Omental fat pad (tissue), 3 donors: ENCODE measurements at regions not wholly inside any gene's neighbourhood (a gene's known extent, or its start where the extent isn't known, plus 50 kb on each side); places are given as distances from the start of the nearest gene placed in this dataset.

ENCODE experiments used
- ATAC-seq: fragments of 150-250 bp; one replicate; pipeline ENCODE4 v1.9.1; 2016; ENCODE audit warnings: mild to moderate bottlenecking, moderate library complexity; ENCODE audit not compliant: low FRiP score
- DNase-seq: peaks from one replicate; pipeline ENCODE4 v3.0.0-alpha.2; 2019; ENCODE audit warnings: low spot score
- TF ChIP-seq, protein P1 (sequence below), 3 donors: fragments of 450-650 bp; IDR thresholded peaks; one replicate each; pipeline ENCODE4 v1.5.1; 2016 to 2017; ENCODE audit warnings: antibody characterized with exemption in 3 of 3, mild to moderate bottlenecking in 3 of 3, moderate library complexity in 2 of 3

DNA sequence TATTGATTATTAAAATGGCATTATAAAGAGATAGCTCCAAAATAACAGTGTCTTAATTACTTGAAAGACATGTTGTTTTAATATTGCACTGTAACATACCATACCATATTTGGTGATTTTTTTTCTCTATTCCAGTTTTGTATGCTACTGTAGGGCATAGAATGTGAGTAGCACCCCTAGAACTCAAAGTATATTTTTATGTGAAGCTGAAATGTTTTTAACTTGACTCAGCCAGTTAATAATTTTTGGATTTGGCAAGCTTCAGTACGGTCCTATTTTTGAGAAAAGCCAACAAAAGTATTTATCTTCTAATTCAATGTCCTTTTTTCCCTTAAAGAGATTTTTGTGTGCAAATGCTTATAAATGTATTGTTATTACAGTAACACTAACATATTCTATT, 593.8 kb downstream of the USP25 start:
- ATAC-seq (no peak), DNase-seq (no peak)
- TF ChIP-seq, protein P1, sequence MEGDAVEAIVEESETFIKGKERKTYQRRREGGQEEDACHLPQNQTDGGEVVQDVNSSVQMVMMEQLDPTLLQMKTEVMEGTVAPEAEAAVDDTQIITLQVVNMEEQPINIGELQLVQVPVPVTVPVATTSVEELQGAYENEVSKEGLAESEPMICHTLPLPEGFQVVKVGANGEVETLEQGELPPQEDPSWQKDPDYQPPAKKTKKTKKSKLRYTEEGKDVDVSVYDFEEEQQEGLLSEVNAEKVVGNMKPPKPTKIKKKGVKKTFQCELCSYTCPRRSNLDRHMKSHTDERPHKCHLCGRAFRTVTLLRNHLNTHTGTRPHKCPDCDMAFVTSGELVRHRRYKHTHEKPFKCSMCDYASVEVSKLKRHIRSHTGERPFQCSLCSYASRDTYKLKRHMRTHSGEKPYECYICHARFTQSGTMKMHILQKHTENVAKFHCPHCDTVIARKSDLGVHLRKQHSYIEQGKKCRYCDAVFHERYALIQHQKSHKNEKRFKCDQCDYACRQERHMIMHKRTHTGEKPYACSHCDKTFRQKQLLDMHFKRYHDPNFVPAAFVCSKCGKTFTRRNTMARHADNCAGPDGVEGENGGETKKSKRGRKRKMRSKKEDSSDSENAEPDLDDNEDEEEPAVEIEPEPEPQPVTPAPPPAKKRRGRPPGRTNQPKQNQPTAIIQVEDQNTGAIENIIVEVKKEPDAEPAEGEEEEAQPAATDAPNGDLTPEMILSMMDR (IDR thresholded peaks at IDR 0.05) = no peak

GRCh38 chr21:16324630-16325029, 594.8 kb downstream of the USP25 start:
- ATAC-seq (no peak), DNase-seq (no peak)
- TF ChIP-seq, protein P1 (IDR thresholded peaks at IDR 0.05) = no peak

DNA sequence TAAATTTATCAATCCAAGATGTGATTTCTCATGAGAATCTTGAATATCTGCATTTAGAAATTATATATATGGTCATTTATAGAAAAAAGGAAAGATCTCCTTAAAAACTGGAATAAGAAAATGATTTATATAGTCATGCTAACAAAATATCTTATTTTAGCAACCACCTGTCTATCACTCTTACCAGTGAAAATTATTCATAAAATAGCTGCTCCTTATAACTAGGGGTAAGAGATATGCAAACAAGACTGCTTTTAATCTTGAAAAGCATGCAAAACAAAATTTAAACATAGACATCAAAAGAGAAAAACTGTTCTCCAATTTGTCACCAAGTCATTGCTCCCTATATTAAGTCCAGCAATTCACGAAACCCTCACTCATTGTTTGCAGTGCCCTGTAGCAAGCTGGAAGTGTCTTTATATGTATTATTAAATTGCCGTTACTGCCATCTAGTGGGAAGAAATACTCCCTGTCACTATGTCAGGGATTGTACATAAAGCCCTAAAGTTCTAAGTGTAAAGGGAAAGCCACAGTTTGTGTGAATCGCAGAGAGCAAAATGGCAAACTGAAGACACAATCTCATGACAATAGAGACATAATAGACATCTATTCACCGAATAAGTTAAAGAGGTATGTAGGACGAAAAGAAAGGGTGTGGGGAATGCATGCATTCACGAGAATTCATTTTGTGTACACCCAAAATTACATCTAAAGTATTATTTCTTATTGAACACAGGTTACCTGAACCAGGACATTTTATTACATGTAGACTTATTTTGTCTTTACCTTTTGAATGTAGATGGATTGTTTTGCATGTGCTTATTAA, 600.5 kb downstream of the USP25 start:
- peak; percentile 83 for ATAC-seq
- TF ChIP-seq, protein P1 (IDR thresholded peaks at IDR 0.05) = peak in 1 of 3 donors; percentile 54
- DNase-seq = no peak

- TF ChIP-seq, protein P1 (IDR thresholded peaks at IDR 0.05) = no peak
- DNase-seq (no peak), ATAC-seq (no peak)
Measured at GRCh38 chr21:16330908-16331268, 601.1 kb downstream of the USP25 start.

DNA sequence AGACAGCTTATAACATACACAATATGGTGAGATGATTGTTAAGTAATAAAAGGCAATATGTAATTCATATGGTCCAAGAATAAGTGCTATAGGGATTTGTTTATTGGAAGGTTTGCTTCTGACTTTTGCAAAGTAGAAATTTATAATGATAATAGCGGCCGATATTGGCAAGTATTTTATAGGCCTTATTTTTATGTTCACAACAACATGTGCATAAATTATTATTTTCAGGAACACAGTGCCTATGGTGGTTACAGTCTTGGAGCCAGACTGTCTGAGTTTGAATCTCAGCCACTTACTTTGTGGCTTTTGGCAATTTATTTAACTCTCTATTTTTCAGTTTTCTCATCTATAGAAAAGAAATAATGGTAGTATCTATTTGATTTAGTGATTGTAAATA, 607.5 kb downstream of the USP25 start:
- DNase-seq = no peak
- TF ChIP-seq, protein P1 (IDR thresholded peaks at IDR 0.05) = no peak
- no peak for ATAC-seq

DNA sequence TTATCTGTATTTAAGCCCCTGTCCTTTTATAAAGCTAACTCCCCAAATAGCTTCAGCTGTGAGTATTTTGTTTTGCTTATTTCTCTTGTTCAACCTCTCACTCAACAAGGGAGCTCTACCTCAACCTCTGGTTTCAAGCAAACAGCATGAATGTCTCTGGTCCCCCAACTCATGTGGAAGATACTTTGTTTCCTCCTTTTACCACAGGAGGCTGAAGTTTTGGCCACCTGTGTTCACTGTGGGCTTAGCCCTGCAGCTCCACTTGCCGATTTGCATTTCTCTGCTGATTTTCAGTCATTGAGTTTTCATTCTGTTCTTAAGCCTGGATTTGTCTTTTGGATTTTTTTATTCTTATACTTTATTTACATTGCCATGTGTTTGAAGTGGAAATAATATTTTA, 613.1 kb downstream of the USP25 start:
- DNase-seq = no peak
- no peak for ATAC-seq
- TF ChIP-seq, protein P1 (IDR thresholded peaks at IDR 0.05) = no peak

GRCh38 chr21:16343776-16344175, 614.0 kb downstream of the USP25 start:
- ATAC-seq (no peak), DNase-seq (no peak)
- TF ChIP-seq, protein P1 (IDR thresholded peaks at IDR 0.05) = no peak
